Keratinocyte (primary cell): ENCODE measurements at regions not wholly inside any gene's neighbourhood (a gene's known extent, or its start where the extent isn't known, plus 50 kb on each side); places are given as distances from the start of the nearest gene placed in this dataset.
"Not testable (repeated sequence)": the region's sequence is repeated elsewhere in the genome, so short reads cannot be mapped to it uniquely, and the experiment has no call there.

ENCODE experiments used
- DNase-seq: peaks from one replicate; pipeline ENCODE4 v3.0.0-alpha.2; 2011; ENCODE audit warnings: low read depth, missing footprints, low spot score
- FAIRE-seq: peaks from 2 replicates; lab custom pipeline; 2011; peaks lifted over from hg19 to GRCh38; lab: Jason Lieb, UNC
- H2AFZ ChIP-seq: 2 replicates; pipeline ENCODE4 v1.6.0; 2012; ENCODE audit warnings: low read length, control low read depth, inconsistent platforms; ENCODE audit not compliant: control insufficient read depth
- H3K27ac ChIP-seq: 2 replicates; pipeline ENCODE4 v1.5.1; 2011; ENCODE audit warnings: low read length; ENCODE audit not compliant: control insufficient read depth, insufficient read depth
- H3K27me3 ChIP-seq: 3 replicates; pipeline ENCODE4 v1.6.0; 2011; ENCODE audit warnings: low read length; ENCODE audit not compliant: control insufficient read depth, insufficient read depth; ENCODE audit errors: extremely low read depth
- H3K36me3 ChIP-seq, 2 experiments: 2 replicates in 1 of 2; 3 replicates in 1 of 2; pipeline ENCODE4 v1.5.1; 2011; ENCODE audit warnings: low read length in 2 of 2, mild to moderate bottlenecking in 1 of 2; ENCODE audit not compliant: control insufficient read depth in 2 of 2, insufficient read depth in 2 of 2; ENCODE audit errors: extremely low read depth in 1 of 2
- H3K4me1 ChIP-seq: 3 replicates; pipeline ENCODE4 v1.5.1; 2011; ENCODE audit warnings: low read length; ENCODE audit not compliant: control insufficient read depth, insufficient read depth; ENCODE audit errors: extremely low read depth
- H3K4me2 ChIP-seq: 3 replicates; pipeline ENCODE4 v1.6.0; 2011; ENCODE audit warnings: low read depth, low read length; ENCODE audit not compliant: control insufficient read depth, insufficient read depth; ENCODE audit errors: extremely low read depth
- H3K4me3 ChIP-seq, 3 experiments: fragments of 200-600 bp in 1 of 3; sonication (generic) in 1 of 3; 2 replicates in 2 of 3; 3 replicates in 1 of 3; pipeline ENCODE4 v1.5.1; 2011 to 2016; ENCODE audit warnings: low read length in 3 of 3, mild to moderate bottlenecking in 3 of 3, control low read depth in 2 of 3, inconsistent platforms in 1 of 3, low read depth in 1 of 3, mixed read lengths in 1 of 3, mixed run types in 1 of 3, moderate library complexity in 1 of 3; ENCODE audit not compliant: control insufficient read depth in 2 of 3, insufficient read depth in 2 of 3; ENCODE audit errors: extremely low read depth in 1 of 3
- H3K79me2 ChIP-seq: 2 replicates; pipeline ENCODE4 v1.6.0; 2012; ENCODE audit warnings: low read length; ENCODE audit not compliant: control insufficient read depth, insufficient read depth
- H3K9ac ChIP-seq: 3 replicates; pipeline ENCODE4 v1.6.0; 2011; ENCODE audit warnings: low read length; ENCODE audit not compliant: control insufficient read depth, insufficient read depth; ENCODE audit errors: extremely low read depth
- H3K9me1 ChIP-seq: 3 replicates; pipeline ENCODE4 v1.6.0; 2011; ENCODE audit warnings: low read length; ENCODE audit not compliant: control insufficient read depth, insufficient read depth; ENCODE audit errors: extremely low read depth
- H3K9me3 ChIP-seq: 2 replicates; pipeline ENCODE4 v1.5.1; 2012; ENCODE audit warnings: low read depth, low read length; ENCODE audit not compliant: control insufficient read depth
- H4K20me1 ChIP-seq: 3 replicates; pipeline ENCODE4 v1.6.0; 2011; ENCODE audit warnings: low read length; ENCODE audit not compliant: control insufficient read depth, insufficient read depth; ENCODE audit errors: extremely low read depth
- dilution Hi-C: fragments of 300-500 bp; cut with MboI; formaldehyde crosslinking; loops from one replicate; pipeline ENCODE4 v1.7.0; 2020; ENCODE audit warnings: low sequenced_read_pairs; ENCODE audit not compliant: extremely low pct_ligation_motif_present

- DNase-seq, FAIRE-seq, H3K36me3 ChIP-seq, H3K4me2 ChIP-seq, H3K27ac ChIP-seq, H3K9ac ChIP-seq, dilution Hi-C loops, H4K20me1 ChIP-seq, H3K4me1 ChIP-seq, H2AFZ ChIP-seq, H3K4me3 ChIP-seq, H3K9me1 ChIP-seq, H3K79me2 ChIP-seq, H3K27me3 ChIP-seq, H3K9me3 ChIP-seq: not testable (repeated sequence)
Observed at GRCh38 chr9:63296848-63297247, 1988.2 kb downstream of the FOXD4L5 start.

- DNase-seq, H3K27me3 ChIP-seq, H3K9me1 ChIP-seq, H3K4me3 ChIP-seq, H3K9me3 ChIP-seq, FAIRE-seq, H3K27ac ChIP-seq, H3K36me3 ChIP-seq, dilution Hi-C loops, H3K4me2 ChIP-seq, H3K9ac ChIP-seq, H3K4me1 ChIP-seq, H3K79me2 ChIP-seq, H2AFZ ChIP-seq, H4K20me1 ChIP-seq: not testable (repeated sequence)
Observed at GRCh38 chr9:63296366-63296765, 1988.6 kb downstream of the FOXD4L5 start.

GRCh38 chr9:63289971-63290370 is 1995.0 kb downstream of the FOXD4L5 start:
- H3K4me1 ChIP-seq, FAIRE-seq, dilution Hi-C loops, H2AFZ ChIP-seq, H3K4me2 ChIP-seq, H3K27ac ChIP-seq, H3K9me3 ChIP-seq, H3K36me3 ChIP-seq, H3K4me3 ChIP-seq, H4K20me1 ChIP-seq, H3K9me1 ChIP-seq, H3K27me3 ChIP-seq, H3K9ac ChIP-seq, DNase-seq, H3K79me2 ChIP-seq: not testable (repeated sequence)
